Transverse colon (tissue), 3 donors: ENCODE measurements at regions not wholly inside any gene's neighbourhood (a gene's known extent, or its start where the extent isn't known, plus 50 kb on each side); places are given as distances from the start of the nearest gene placed in this dataset.

ENCODE experiments used
- CTCF ChIP-seq, 5 experiments: fragments of 200-600 bp in 3 of 5; fragments of 450-650 bp in 2 of 5; sonication (generic) in 3 of 5; IDR thresholded peaks; 1 replicate in 2 of 5; 2 replicates in 3 of 5; pipeline ENCODE4 v1.5.1; 2016 to 2017; ENCODE audit warnings: antibody characterized with exemption in 5 of 5, inconsistent platforms in 3 of 5, mild to moderate bottlenecking in 2 of 5, moderate library complexity in 1 of 5
- POLR2A ChIP-seq: fragments of 450-650 bp; IDR thresholded peaks from one replicate; pipeline ENCODE4 v1.6.1; 2016; ENCODE audit warnings: antibody characterized with exemption, mild to moderate bottlenecking, moderate library complexity

GRCh38 chr18:30254331-30254730 is 788.2 kb downstream of the DSC3 start:
- TF ChIP-seq POLR2A (no peak), CTCF (IDR thresholded peaks at IDR 0.05) (no peak)
